CD14-positive monocyte (primary cell): ENCODE measurements at regions not wholly inside any gene's neighbourhood (a gene's known extent, or its start where the extent isn't known, plus 50 kb on each side); places are given as distances from the start of the nearest gene placed in this dataset.

Source experiments
- DNase-seq, 3 donors: peaks; one replicate each; pipeline ENCODE4 v3.0.0-alpha.2; 2011 to 2022
- H2AFZ ChIP-seq: 2 replicates; pipeline ENCODE4 v1.6.0; 2012; ENCODE audit warnings: mild to moderate bottlenecking, low read depth, low read length, inconsistent platforms; ENCODE audit not compliant: insufficient read depth, poor library complexity, severe bottlenecking
- H3K27ac ChIP-seq, 2 donors: 1 replicate in 1 of 2; 2 replicates in 1 of 2; pipeline ENCODE4 v1.5.1; 2012 to 2013; ENCODE audit warnings: low read length in 2 of 2, control low read depth in 1 of 2, inconsistent platforms in 1 of 2, low read depth in 1 of 2, mild to moderate bottlenecking in 1 of 2
- H3K27me3 ChIP-seq, 2 donors: one replicate each; pipeline versions ENCODE4 v1.6.0 to v1.6.1; 2011 to 2013; ENCODE audit warnings: low read length in 2 of 2; ENCODE audit not compliant: control insufficient read depth in 2 of 2, insufficient read depth in 2 of 2
- H3K36me3 ChIP-seq, 2 donors: replicated peaks in 1 of 2; 1 replicate in 1 of 2; 2 replicates in 1 of 2; pipeline versions ENCODE4 v1.5.1 to v1.6.1; 2012 to 2013; ENCODE audit warnings: low read length in 2 of 2, control low read depth in 1 of 2, inconsistent platforms in 1 of 2, mild to moderate bottlenecking in 1 of 2; ENCODE audit not compliant: insufficient read depth in 2 of 2, control insufficient read depth in 1 of 2
- H3K4me1 ChIP-seq, 2 donors: 1 replicate in 1 of 2; 2 replicates in 1 of 2; pipeline versions ENCODE4 v1.5.1 to v1.6.1; 2012 to 2013; ENCODE audit warnings: low read length in 2 of 2, control low read depth in 1 of 2, inconsistent platforms in 1 of 2, mild to moderate bottlenecking in 1 of 2, moderate library complexity in 1 of 2; ENCODE audit not compliant: insufficient read depth in 2 of 2, control insufficient read depth in 1 of 2
- H3K4me2 ChIP-seq: replicated peaks from 2 replicates; pipeline ENCODE3; 2012; ENCODE audit warnings: low read length, moderate library complexity, mild to moderate bottlenecking; ENCODE audit not compliant: poor library complexity, severe bottlenecking; ENCODE audit errors: extremely low read depth
- H3K4me3 ChIP-seq, 3 experiments: fragments of 200-600 bp in 1 of 3; sonication (generic) in 1 of 3; replicated peaks in 1 of 3; 1 replicate in 2 of 3; 2 replicates in 1 of 3; pipeline ENCODE4 v1.5.1; 2011 to 2013; ENCODE audit warnings: low read length in 3 of 3, mild to moderate bottlenecking in 3 of 3, control low read depth in 2 of 3, low read depth in 2 of 3, inconsistent platforms in 1 of 3, moderate library complexity in 1 of 3
- H3K79me2 ChIP-seq: 2 replicates; pipeline ENCODE4 v1.6.0; 2012; ENCODE audit warnings: mild to moderate bottlenecking, control low read depth, inconsistent platforms, low read length, moderate library complexity; ENCODE audit not compliant: insufficient read depth
- H3K9ac ChIP-seq: 2 replicates; pipeline ENCODE4 v1.6.0; 2017; ENCODE audit warnings: low read length, mild to moderate bottlenecking; ENCODE audit not compliant: insufficient read depth, poor library complexity, severe bottlenecking
- H3K9me3 ChIP-seq, 2 donors: replicated peaks in 1 of 2; 1 replicate in 1 of 2; 2 replicates in 1 of 2; pipeline versions ENCODE4 v1.5.1 to v1.6.1; 2012 to 2013; ENCODE audit warnings: low read length in 2 of 2, control low read depth in 1 of 2; ENCODE audit not compliant: control insufficient read depth in 1 of 2, insufficient read depth in 1 of 2
- H4K20me1 ChIP-seq: 2 replicates; pipeline ENCODE4 v1.6.0; 2012; ENCODE audit warnings: mild to moderate bottlenecking, low read length, control low read depth, moderate library complexity; ENCODE audit not compliant: insufficient read depth
- H3K27ac Mint-ChIP-seq, 7 donors: one replicate each; pipeline ENCODE4 v1.8.0; 2020; ENCODE audit warnings: mild to moderate bottlenecking in 7 of 7, mixed read lengths in 7 of 7, moderate library complexity in 6 of 7, inconsistent platforms in 2 of 7
- H3K27me3 Mint-ChIP-seq, 3 donors: one replicate each; pipeline ENCODE4 v1.8.0; 2021 to 2022; ENCODE audit warnings: low read depth in 3 of 3, mild to moderate bottlenecking in 3 of 3, mixed read lengths in 3 of 3, moderate library complexity in 3 of 3, inconsistent platforms in 1 of 3
- H3K36me3 Mint-ChIP-seq, 2 donors: one replicate each; pipeline ENCODE4 v1.8.0; 2020; ENCODE audit warnings: mixed read lengths in 2 of 2, inconsistent platforms in 1 of 2, mild to moderate bottlenecking in 1 of 2
- H3K4me1 Mint-ChIP-seq: one replicate; pipeline ENCODE4 v1.8.0; 2020; ENCODE audit warnings: mild to moderate bottlenecking, mixed read lengths
- H3K4me3 Mint-ChIP-seq, 2 donors: one replicate each; pipeline ENCODE4 v1.8.0; 2020; ENCODE audit warnings: mild to moderate bottlenecking in 2 of 2, mixed read lengths in 2 of 2, moderate library complexity in 1 of 2
- H3K9me3 Mint-ChIP-seq, 7 donors: one replicate each; pipeline ENCODE4 v1.8.0; 2020 to 2022; ENCODE audit warnings: mixed read lengths in 7 of 7, mild to moderate bottlenecking in 6 of 7, moderate library complexity in 6 of 7, inconsistent platforms in 2 of 7
- CTCF ChIP-seq: fragments of 200-600 bp; IDR thresholded peaks from one replicate; pipeline ENCODE4 v1.8.0; 2022; ENCODE audit warnings: antibody characterized with exemption, mild to moderate bottlenecking
- WGBS: methylation state at CpG from one replicate; pipeline ENCODE4 v1.1.5; 2013; ENCODE audit warnings: missing lambda C conversion rate; ENCODE audit not compliant: insufficient coverage; 5-methylcytosine and 5-hydroxymethylcytosine counted together
- intact Hi-C, 2 donors: fragments of 100-400 bp; cut with micrococcal nuclease; formaldehyde crosslinking; loops; one replicate each; pipeline versions ENCODE4 v1.15.0 to v1.15.1; 2023

GRCh38 chr10:45154502-45154901 is 153.8 kb downstream of the ZNF22 start:
- WGBS, result 93% methylated on average over 2 of the region's 3 CpGs
- H3K27me3 Mint-ChIP-seq, result peaks cover 0 to 3% (median 0%) of the 10 kb centered on the region in 3 donors
- intact Hi-C loops, result no loop called here
- no peaks in the 10 kb centered on the region for H3K9me3 ChIP-seq
- no peaks in the 10 kb centered on the region for H3K4me1 ChIP-seq
- H3K4me1 Mint-ChIP-seq, result no peaks in the 10 kb centered on the region
- H3K27ac Mint-ChIP-seq, result no peak overlapping the region
- no peak overlapping the region for H3K27ac ChIP-seq
- no peaks in the 10 kb centered on the region for H3K36me3 ChIP-seq
- no peaks in the 10 kb centered on the region for H3K79me2 ChIP-seq
- no peaks in the 10 kb centered on the region for H3K27me3 ChIP-seq
- H3K4me3 ChIP-seq, result no peak overlapping the region
- no peaks in the 10 kb centered on the region for H3K9me3 Mint-ChIP-seq
- no peak overlapping the region for H2AFZ ChIP-seq
- no peak overlapping the region for H3K9ac ChIP-seq
- H3K4me3 Mint-ChIP-seq, result no peak overlapping the region
- no peaks in the 10 kb centered on the region for H4K20me1 ChIP-seq
- DNase-seq, result no peak
- no peak for TF ChIP-seq CTCF
- no peak overlapping the region for H3K4me2 ChIP-seq
- H3K36me3 Mint-ChIP-seq, result no peaks in the 10 kb centered on the region

GRCh38 chr10:45155784-45156183 is 155.1 kb downstream of the ZNF22 start:
- H3K27ac ChIP-seq, result no peak overlapping the region
- Mint-ChIP-seq H3K4me3 (no peak overlapping the region), H3K4me1 (no peaks in the 10 kb centered on the region), H3K27ac (no peak overlapping the region), H3K9me3 (no peaks in the 10 kb centered on the region), H3K27me3 (peaks cover 0 to 5% (median 0%) of the 10 kb centered on the region in 3 donors), H3K36me3 (no peaks in the 10 kb centered on the region)
- H4K20me1 ChIP-seq, result no peaks in the 10 kb centered on the region
- no peak for DNase-seq
- no peaks in the 10 kb centered on the region for H3K36me3 ChIP-seq
- no peaks in the 10 kb centered on the region for H3K4me1 ChIP-seq
- H3K79me2 ChIP-seq, result no peaks in the 10 kb centered on the region
- no peaks in the 10 kb centered on the region for H3K27me3 ChIP-seq
- no peak for TF ChIP-seq CTCF
- no peak overlapping the region for H2AFZ ChIP-seq
- H3K4me3 ChIP-seq, result no peak overlapping the region
- H3K9ac ChIP-seq, result no peak overlapping the region
- H3K4me2 ChIP-seq, result no peak overlapping the region
- H3K9me3 ChIP-seq, result no peaks in the 10 kb centered on the region
- intact Hi-C loops, result no loop called here
- no CpG with 5 or more reads among the region's 5 CpGs for WGBS
